HuH-7.5 (cell line): ENCODE measurements at regions not wholly inside any gene's neighbourhood (a gene's known extent, or its start where the extent isn't known, plus 50 kb on each side); places are given as distances from the start of the nearest gene placed in this dataset.
"Not testable (repeated sequence)": the region's sequence is repeated elsewhere in the genome, so short reads cannot be mapped to it uniquely, and the experiment has no call there.

Experiments used
- DNase-seq: peaks from one replicate; pipeline ENCODE4 v3.0.0; 2011; ENCODE audit warnings: low spot score

- DNase-seq = no peak
These were observed 660.6 kb upstream of the CHD1 start for GRCh38 chr5:99589424-99589823.

- DNase-seq = no peak
These were observed 659.2 kb upstream of the CHD1 start for GRCh38 chr5:99587983-99588382.

- no peak for DNase-seq
These were observed 658.1 kb upstream of the CHD1 start for GRCh38 chr5:99586878-99587277.

- DNase-seq = not testable (repeated sequence)
These were observed 652.4 kb upstream of the CHD1 start for GRCh38 chr5:99581204-99581603.

- DNase-seq = not testable (repeated sequence)
These were observed 634.3 kb upstream of the CHD1 start for GRCh38 chr5:99562937-99563627.

GRCh38 chr5:99553211-99553810 lies 624.5 kb upstream of the CHD1 start:
- no peak for DNase-seq

- DNase-seq = no peak
These were observed 615.5 kb upstream of the CHD1 start for GRCh38 chr5:99544356-99544755.

- no peak for DNase-seq
These were observed 615.0 kb upstream of the CHD1 start for GRCh38 chr5:99543841-99544240.

- not testable (repeated sequence) for DNase-seq
These were observed 605.4 kb upstream of the CHD1 start for GRCh38 chr5:99534241-99534640.

- DNase-seq = not testable (repeated sequence)
These were observed 592.9 kb upstream of the CHD1 start for GRCh38 chr5:99521666-99522065.

- DNase-seq = not testable (repeated sequence)
These were observed 587.2 kb upstream of the CHD1 start for GRCh38 chr5:99515864-99516490.

GRCh38 chr5:99510237-99510866 lies 581.5 kb upstream of the CHD1 start:
- not testable (repeated sequence) for DNase-seq

- DNase-seq = not testable (repeated sequence)
These were observed 580.3 kb upstream of the CHD1 start for GRCh38 chr5:99509064-99509463.

- not testable (repeated sequence) for DNase-seq
These were observed 566.6 kb upstream of the CHD1 start for GRCh38 chr5:99495456-99495855.

GRCh38 chr5:99478450-99478849 lies 549.6 kb upstream of the CHD1 start:
- DNase-seq = not testable (repeated sequence)

- not testable (repeated sequence) for DNase-seq
These were observed 544.5 kb upstream of the CHD1 start for GRCh38 chr5:99473328-99473727.

- not testable (repeated sequence) for DNase-seq
These were observed 542.9 kb upstream of the CHD1 start for GRCh38 chr5:99471726-99472125.

GRCh38 chr5:99471178-99471577 lies 542.4 kb upstream of the CHD1 start:
- DNase-seq = not testable (repeated sequence)

GRCh38 chr5:99470636-99471035 lies 541.8 kb upstream of the CHD1 start:
- not testable (repeated sequence) for DNase-seq

GRCh38 chr5:99460701-99461100 lies 531.9 kb upstream of the CHD1 start:
- no peak for DNase-seq

GRCh38 chr5:99453196-99453595 lies 524.4 kb upstream of the CHD1 start:
- no peak for DNase-seq

GRCh38 chr5:99449786-99450185 lies 521.0 kb upstream of the CHD1 start:
- no peak for DNase-seq

GRCh38 chr5:99445805-99446204 lies 517.0 kb upstream of the CHD1 start:
- DNase-seq = no peak
